Kasumi-1 (cell line): ENCODE measurements at regions not wholly inside any gene's neighbourhood (a gene's known extent, or its start where the extent isn't known, plus 50 kb on each side); places are given as distances from the start of the nearest gene placed in this dataset.
"Not testable (repeated sequence)": the region's sequence is repeated elsewhere in the genome, so short reads cannot be mapped to it uniquely, and the experiment has no call there.

Experiments used
- DNase-seq, 2 experiments: peaks; one replicate each; lab custom pipeline; 2025; lab: John Stamatoyannopoulos, UW

DNA sequence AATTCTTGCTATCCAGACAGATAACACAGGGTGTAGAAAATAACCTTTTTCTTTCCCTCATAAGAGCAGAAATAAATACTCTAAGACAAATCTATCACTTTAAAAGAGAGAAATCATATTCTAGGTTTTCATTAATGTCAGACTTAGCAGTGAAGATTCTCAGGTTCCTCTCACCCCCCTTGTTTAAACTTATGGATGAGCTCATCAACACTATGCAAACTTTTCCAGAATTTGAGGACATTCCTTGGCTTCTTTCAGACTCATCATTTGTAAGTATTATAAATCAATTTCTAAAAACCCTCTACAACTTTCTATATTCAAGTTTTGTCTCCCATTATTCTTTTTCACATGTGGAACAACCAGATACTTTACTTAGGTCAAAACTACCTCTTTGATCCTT lies 374.9 kb upstream of the TRPC7 start:
- DNase-seq, result no peak

GRCh38 chr5:136739271-136739670 lies 373.9 kb upstream of the TRPC7 start:
- DNase-seq, result not testable (repeated sequence)

DNA sequence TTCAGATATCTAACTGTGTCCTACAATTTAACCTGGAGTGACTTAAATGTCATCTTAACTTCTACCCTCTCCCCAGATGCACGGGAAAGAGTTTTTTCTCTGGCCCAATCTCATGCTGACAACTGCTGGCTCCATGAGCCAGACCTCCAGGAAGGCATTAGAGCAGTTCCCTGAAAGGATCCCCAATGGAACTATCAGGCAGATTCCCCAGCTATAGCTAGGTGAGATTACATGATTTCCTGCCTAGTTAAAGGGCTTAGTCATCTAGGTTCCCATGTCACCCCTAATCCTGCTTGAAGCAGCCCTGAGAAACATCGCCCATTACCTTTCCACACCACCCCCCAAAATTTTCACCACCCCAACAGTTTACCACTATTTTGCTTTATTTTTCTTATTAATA lies 373.5 kb upstream of the TRPC7 start:
- no peak for DNase-seq

GRCh38 chr5:136736021-136736420 lies 370.7 kb upstream of the TRPC7 start:
- no peak for DNase-seq

DNA sequence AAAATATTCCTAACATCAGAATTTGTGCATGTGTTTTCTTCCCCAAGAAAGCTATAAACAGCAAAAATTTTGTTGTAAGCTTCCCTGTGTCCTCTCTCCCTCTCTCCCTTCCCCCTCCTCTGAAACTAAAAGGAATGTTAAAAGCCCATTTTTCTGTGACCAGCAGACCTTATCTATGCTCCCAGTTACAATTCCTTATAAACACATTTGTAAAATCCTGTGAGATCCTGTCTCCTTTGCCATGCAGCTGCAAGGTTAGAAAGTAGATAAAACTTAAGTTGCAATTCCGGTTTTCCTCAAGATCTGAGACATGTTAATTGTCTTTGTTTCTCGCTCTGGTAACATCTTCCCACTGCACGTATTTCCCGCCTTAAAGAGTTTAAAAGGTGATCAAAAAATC lies 370.3 kb upstream of the TRPC7 start:
- not testable (repeated sequence) for DNase-seq

DNA sequence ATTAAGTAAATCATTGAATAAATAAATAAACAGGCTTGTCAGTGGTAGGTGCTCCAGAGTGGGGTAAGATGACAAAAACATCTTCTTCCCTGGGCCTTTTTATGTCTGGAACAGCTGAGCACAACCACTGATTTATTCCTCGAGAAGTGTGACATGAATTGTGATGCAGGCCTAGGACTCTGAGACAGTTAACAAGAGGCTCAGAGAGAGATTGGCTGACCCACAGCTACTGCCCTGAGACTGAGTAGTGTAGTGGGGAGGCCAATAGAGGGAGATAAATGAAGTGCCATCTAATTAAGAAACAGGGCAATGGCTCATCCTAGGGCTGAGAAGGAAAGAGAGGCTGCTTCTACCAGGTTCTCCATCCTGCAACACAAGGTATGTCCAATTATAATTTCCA lies 369.3 kb upstream of the TRPC7 start:
- DNase-seq, result no peak

- no peak for DNase-seq
These were observed 367.4 kb upstream of the TRPC7 start for GRCh38 chr5:136732751-136733150.

- no peak for DNase-seq
These were observed 366.0 kb upstream of the TRPC7 start for GRCh38 chr5:136731241-136731900.

DNA sequence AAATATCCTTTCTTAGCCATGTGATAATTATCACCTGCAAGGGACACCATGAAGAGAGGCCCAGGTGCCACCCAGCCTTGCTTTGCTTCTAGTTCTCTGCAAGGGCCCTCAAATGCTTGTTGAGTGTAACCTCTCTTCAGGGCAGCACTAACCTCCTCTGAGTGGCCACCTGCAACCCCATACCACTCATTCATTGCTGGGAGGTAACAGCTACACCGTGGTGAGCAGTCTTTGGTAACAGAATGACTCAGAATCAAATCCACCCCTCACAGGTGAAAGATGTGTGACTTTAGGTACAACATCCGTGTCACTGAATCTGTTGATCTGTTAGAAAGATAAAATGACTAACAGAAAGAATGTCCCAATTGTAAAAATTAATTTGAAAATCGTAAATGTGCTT lies 365.1 kb upstream of the TRPC7 start:
- DNase-seq, result no peak

GRCh38 chr5:136729901-136730355 lies 364.6 kb upstream of the TRPC7 start:
- DNase-seq, result no peak

GRCh38 chr5:136726506-136726905 lies 361.2 kb upstream of the TRPC7 start:
- no peak for DNase-seq

GRCh38 chr5:136724161-136724560 lies 358.8 kb upstream of the TRPC7 start:
- no peak for DNase-seq

- no peak for DNase-seq
These were observed 357.2 kb upstream of the TRPC7 start for GRCh38 chr5:136722581-136722980.

DNA sequence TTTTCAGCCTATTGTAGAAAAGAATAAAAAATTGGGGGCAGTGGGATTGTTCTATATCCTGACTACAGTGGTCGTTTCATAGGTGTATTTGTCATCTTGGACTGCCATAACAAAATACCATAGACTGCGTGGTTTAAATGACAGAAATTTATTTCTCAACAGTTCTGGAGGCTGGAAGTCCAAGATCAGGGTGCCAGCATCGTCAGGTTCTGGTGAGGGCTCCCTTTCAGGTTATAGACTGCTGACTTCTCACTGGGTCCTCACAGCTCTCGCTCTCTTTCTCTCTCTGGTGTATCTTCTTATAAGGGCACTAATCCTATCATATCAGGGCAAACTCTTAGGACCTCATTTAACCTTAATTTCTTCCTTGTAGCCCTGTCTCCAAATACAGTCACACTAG lies 356.7 kb upstream of the TRPC7 start:
- DNase-seq, result no peak

GRCh38 chr5:136720674-136721073 lies 355.3 kb upstream of the TRPC7 start:
- no peak for DNase-seq

GRCh38 chr5:136717917-136718316 lies 352.6 kb upstream of the TRPC7 start:
- DNase-seq, result no peak

GRCh38 chr5:136714286-136714685 lies 348.9 kb upstream of the TRPC7 start:
- DNase-seq, result no peak

GRCh38 chr5:136712628-136713027 lies 347.3 kb upstream of the TRPC7 start:
- no peak for DNase-seq

DNA sequence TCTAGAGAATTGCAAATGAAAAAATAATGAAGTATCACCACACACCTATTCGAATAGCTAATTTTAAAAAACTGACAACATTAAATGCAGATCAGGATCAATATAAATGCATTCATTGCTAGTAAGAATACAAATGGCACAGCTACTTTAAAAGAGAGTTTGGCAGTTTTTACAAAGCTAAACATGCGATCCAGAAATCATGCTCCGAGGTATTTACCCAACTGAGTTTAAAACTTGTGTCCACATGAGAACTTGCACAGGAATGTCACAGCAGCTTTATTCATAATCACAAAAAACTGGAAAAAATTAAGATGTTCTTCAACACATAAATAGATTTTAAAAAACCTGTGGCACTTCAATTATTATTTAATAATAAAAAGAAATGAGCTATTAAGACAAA lies 345.5 kb upstream of the TRPC7 start:
- DNase-seq, result no peak

- no peak for DNase-seq
These were observed 338.4 kb upstream of the TRPC7 start for GRCh38 chr5:136703706-136704105.

- DNase-seq, result no peak
These were observed 337.7 kb upstream of the TRPC7 start for GRCh38 chr5:136703036-136703435.

DNA sequence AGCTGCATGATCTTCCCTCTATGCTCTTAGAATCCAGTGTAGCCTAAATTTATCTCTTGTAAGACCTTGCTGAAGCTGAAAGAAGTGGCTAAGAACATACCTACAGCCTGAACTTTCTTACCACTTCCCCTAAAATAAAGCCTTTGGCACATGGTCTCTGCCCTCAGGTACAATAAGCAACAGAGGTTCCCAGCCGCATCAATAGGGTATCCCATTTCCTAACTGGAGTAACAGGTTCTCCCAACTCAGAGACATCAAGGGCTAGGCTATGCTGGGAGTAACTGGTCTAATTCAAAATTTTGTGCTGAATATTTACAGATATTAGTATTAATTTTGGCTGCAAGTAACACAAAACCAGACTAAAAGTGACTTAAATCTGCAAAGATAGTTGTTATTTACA lies 335.8 kb upstream of the TRPC7 start:
- DNase-seq, result no peak

GRCh38 chr5:136699651-136700050 lies 334.3 kb upstream of the TRPC7 start:
- peak in 1 of 2 experiments; percentile 0 for DNase-seq

DNA sequence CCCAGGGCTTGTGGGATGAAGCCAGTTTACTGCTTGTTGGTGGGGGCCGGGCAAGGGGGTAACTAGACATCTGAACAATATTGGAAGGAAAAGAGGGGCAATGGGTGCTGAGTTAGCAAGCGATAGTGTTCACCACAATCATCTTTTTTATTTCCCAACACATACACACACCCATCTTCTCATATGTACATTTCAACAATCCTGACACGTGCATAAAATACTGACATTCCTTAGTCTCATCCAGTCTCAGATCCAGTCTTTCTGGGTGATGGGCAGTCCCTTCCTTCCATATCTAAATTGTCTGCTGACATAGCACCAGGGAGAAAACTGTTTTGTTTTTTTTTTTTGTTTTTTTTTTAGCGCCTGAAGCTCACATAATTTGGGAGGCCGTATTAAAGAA lies 333.6 kb upstream of the TRPC7 start:
- DNase-seq, result no peak
